GM12878 (cell line): ENCODE measurements at regions not wholly inside any gene's neighbourhood (a gene's known extent, or its start where the extent isn't known, plus 50 kb on each side); places are given as distances from the start of the nearest gene placed in this dataset.

Experiments
- ATAC-seq: fragments of 200-7000 bp; cut with Tn5 transposase; 3 replicates; pipeline ENCODE4 v1.9.1; 2020; ENCODE audit warnings: mild to moderate bottlenecking, moderate library complexity
- BruUV-seq: library from RNA; stranded (reverse); fragments of 400-500 nt; replicated peaks from 2 replicates; lab custom pipeline; 2021; lab: Mats Ljungman, UMichigan
- CTCF ChIA-PET: fragments of 300-600 bp; sonication (Branson Sonifier 250); formaldehyde crosslinking; extraction: SDS; loops from one replicate; lab custom pipeline; 2021; ENCODE audit warnings: inconsistent platforms; lab: Yijun Ruan, JAX
- POLR2A ChIA-PET: fragments of 350-600 bp; formaldehyde crosslinking; extraction: SDS; loops from one replicate; lab custom pipeline; 2021; ENCODE audit warnings: inconsistent platforms; lab: Charles Lee
- RAD21 ChIA-PET: fragments of 300-600 bp; sonication (Branson Sonifier 250); formaldehyde crosslinking; loops from one replicate; lab custom pipeline; 2023; ENCODE audit warnings: antibody characterized with exemption; ENCODE audit not compliant: unreplicated experiment; lab: Charles Lee
- SMC1A ChIA-PET: fragments of 300-600 bp; sonication (Branson Sonifier 250); formaldehyde crosslinking; loops from one replicate; lab custom pipeline; 2023; ENCODE audit not compliant: unreplicated experiment, uncharacterized antibody; lab: Charles Lee
- DNase-seq: peaks from one replicate; pipeline ENCODE4 v3.0.0-alpha.2; 2011; ENCODE audit warnings: low read depth, low spot score
- FAIRE-seq: peaks from 3 replicates; lab custom pipeline; 2011; peaks lifted over from hg19 to GRCh38; lab: Jason Lieb, UNC
- H2AFZ ChIP-seq: 2 replicates; pipeline ENCODE4 v1.6.0; 2011; ENCODE audit warnings: low read depth, low read length, control low read depth; ENCODE audit not compliant: control insufficient read depth
- H3K27ac ChIP-seq: 2 replicates; pipeline ENCODE4 v1.5.1; 2011; ENCODE audit warnings: control low read depth; ENCODE audit not compliant: control insufficient read depth, insufficient read depth
- H3K27me3 ChIP-seq, 2 experiments: replicated peaks in 1 of 2; 2 replicates each; pipeline versions ENCODE4 v1.6.0 to v1.6.1; 2011; ENCODE audit warnings: low read length in 1 of 2; ENCODE audit not compliant: control insufficient read depth in 2 of 2, insufficient read depth in 2 of 2
- H3K36me3 ChIP-seq, 2 experiments: 2 replicates each; pipeline ENCODE4 v1.5.1; 2011; ENCODE audit warnings: low read length in 1 of 2; ENCODE audit not compliant: control insufficient read depth in 2 of 2, insufficient read depth in 2 of 2
- H3K4me1 ChIP-seq: 2 replicates; pipeline ENCODE4 v1.6.1; 2011; ENCODE audit warnings: mild to moderate bottlenecking, low read length, moderate library complexity, mixed read lengths; ENCODE audit not compliant: control insufficient read depth, insufficient read depth
- H3K4me2 ChIP-seq: 2 replicates; pipeline ENCODE4 v1.6.0; 2011; ENCODE audit warnings: control low read depth; ENCODE audit not compliant: control insufficient read depth, insufficient read depth
- H3K4me3 ChIP-seq: fragments of 200-600 bp; sonication (generic); 2 replicates; pipeline ENCODE4 v1.5.1; 2016
- H3K79me2 ChIP-seq: 2 replicates; pipeline ENCODE4 v1.6.0; 2011; ENCODE audit warnings: low read length; ENCODE audit not compliant: control insufficient read depth, insufficient read depth
- H3K9ac ChIP-seq: 2 replicates; pipeline ENCODE4 v1.8.0; 2011; ENCODE audit warnings: low read length, control low read depth, mixed read lengths; ENCODE audit not compliant: control insufficient read depth, insufficient read depth
- H3K9me3 ChIP-seq: replicated peaks from 3 replicates; pipeline ENCODE4 v1.5.1; 2011; ENCODE audit warnings: mild to moderate bottlenecking, low read length; ENCODE audit not compliant: control insufficient read depth, insufficient read depth
- H4K20me1 ChIP-seq: 2 replicates; pipeline ENCODE4 v1.6.0; 2011; ENCODE audit not compliant: control insufficient read depth, insufficient read depth
- BACH1 ChIP-seq: fragments of 450-650 bp; IDR thresholded peaks from 2 replicates; pipeline ENCODE4 v1.6.1; 2017; ENCODE audit warnings: mild to moderate bottlenecking, borderline replicate concordance
- BRCA1 ChIP-seq: IDR thresholded peaks from 2 replicates; pipeline ENCODE4 v1.6.1; 2011; ENCODE audit warnings: low read depth, low read length, improper control_type of control experiment
- CHD1 ChIP-seq: IDR thresholded peaks from 2 replicates; pipeline ENCODE4 v1.6.1; 2012; ENCODE audit warnings: low read depth, low read length, improper control_type of control experiment
- ETV6 ChIP-seq, 2 experiments: fragments of 450-650 bp in 1 of 2; IDR thresholded peaks in 1 of 2; conservative IDR thresholded peaks in 1 of 2; 2 replicates each; pipeline ENCODE4 v1.6.1; 2014; ENCODE audit warnings: antibody characterized with exemption in 1 of 2, borderline replicate concordance in 1 of 2, low read depth in 1 of 2, mild to moderate bottlenecking in 1 of 2, moderate library complexity in 1 of 2
- HDAC2 ChIP-seq: fragments of 200-600 bp; sonication (generic); IDR thresholded peaks from 2 replicates; pipeline ENCODE4 v1.6.1; 2017
- IKZF2 ChIP-seq, 2 experiments: fragments of 450-650 bp; IDR thresholded peaks; 2 replicates each; pipeline ENCODE4 v1.6.1; 2017; ENCODE audit warnings: mild to moderate bottlenecking in 2 of 2, moderate library complexity in 2 of 2
- LARP7 ChIP-seq: fragments of 450-650 bp; IDR thresholded peaks from 2 replicates; pipeline ENCODE4 v1.6.1; 2017; ENCODE audit warnings: mild to moderate bottlenecking
- NFXL1 ChIP-seq: fragments of 450-650 bp; IDR thresholded peaks from 2 replicates; pipeline ENCODE4 v1.6.1; 2017; ENCODE audit warnings: antibody characterized with exemption, mild to moderate bottlenecking, borderline replicate concordance
- NR2C2 ChIP-seq: IDR thresholded peaks from 2 replicates; pipeline ENCODE4 v1.6.1; 2011; ENCODE audit warnings: borderline replicate concordance, low read depth; ENCODE audit not compliant: control insufficient read depth, insufficient read length
- NR2F1 ChIP-seq: fragments of 450-650 bp; conservative IDR thresholded peaks from 2 replicates; pipeline ENCODE4 v1.6.1; 2017; ENCODE audit warnings: mild to moderate bottlenecking
- POLR2AphosphoS5 ChIP-seq: IDR thresholded peaks from 2 replicates; pipeline ENCODE4 v1.6.1; 2011; ENCODE audit warnings: mild to moderate bottlenecking, low read length, inconsistent platforms
- RELA ChIP-seq: fragments of 450-650 bp; IDR thresholded peaks from 2 replicates; pipeline ENCODE4 v1.8.0; 2014; ENCODE audit warnings: borderline replicate concordance; ENCODE audit not compliant: partially characterized antibody
- SMAD5 ChIP-seq: IDR thresholded peaks from 2 replicates; pipeline ENCODE4 v1.6.1; 2016; ENCODE audit warnings: antibody characterized with exemption, low read depth
- SMC3 ChIP-seq: IDR thresholded peaks from 2 replicates; pipeline ENCODE4 v1.6.1; 2011; ENCODE audit warnings: low read length, improper control_type of control experiment, borderline replicate concordance
- STAT1 ChIP-seq: fragments of 450-650 bp; conservative IDR thresholded peaks from 2 replicates; pipeline ENCODE4 v1.6.1; 2014; ENCODE audit warnings: antibody characterized with exemption, mild to moderate bottlenecking
- YBX1 ChIP-seq: fragments of 450-650 bp; IDR thresholded peaks from 2 replicates; pipeline ENCODE4 v1.6.1; 2016; ENCODE audit warnings: antibody characterized with exemption
- WGBS: methylation state at CpG from one replicate; pipeline ENCODE4 v1.1.6; 2016; ENCODE audit warnings: low lambda C conversion rate; ENCODE audit not compliant: insufficient replicate concordance, insufficient coverage; ENCODE audit errors: missing lambda C conversion rate; 5-methylcytosine and 5-hydroxymethylcytosine counted together
- in situ Hi-C: fragments of 300-500 bp; cut with MboI; formaldehyde crosslinking; loops from 9 replicates; pipeline ENCODE4 v1.14.3; 2018; ENCODE audit warnings: mixed read lengths
- intact Hi-C: fragments of 100-400 bp; cut with micrococcal nuclease; formaldehyde crosslinking; loops from one replicate; pipeline ENCODE4 v1.14.2; 2022; ENCODE audit not compliant: unreplicated experiment
- TF ChIP-seq, protein P1 (sequence below): fragments of 450-650 bp; IDR thresholded peaks from 2 replicates; pipeline ENCODE4 v1.6.1; 2017; ENCODE audit warnings: mild to moderate bottlenecking, low read depth, inconsistent platforms; ENCODE audit not compliant: poor library complexity, severe bottlenecking
- TF ChIP-seq, protein P2 (sequence below): IDR thresholded peaks from 2 replicates; pipeline ENCODE4 v1.6.1; 2012; ENCODE audit warnings: low read depth, low read length, improper control_type of control experiment
- TF ChIP-seq, protein P3 (sequence below): fragments of 450-650 bp; IDR thresholded peaks from 2 replicates; pipeline ENCODE4 v1.6.1; 2018; ENCODE audit warnings: borderline replicate concordance, mild to moderate bottlenecking; ENCODE audit not compliant: partially characterized antibody

DNA sequence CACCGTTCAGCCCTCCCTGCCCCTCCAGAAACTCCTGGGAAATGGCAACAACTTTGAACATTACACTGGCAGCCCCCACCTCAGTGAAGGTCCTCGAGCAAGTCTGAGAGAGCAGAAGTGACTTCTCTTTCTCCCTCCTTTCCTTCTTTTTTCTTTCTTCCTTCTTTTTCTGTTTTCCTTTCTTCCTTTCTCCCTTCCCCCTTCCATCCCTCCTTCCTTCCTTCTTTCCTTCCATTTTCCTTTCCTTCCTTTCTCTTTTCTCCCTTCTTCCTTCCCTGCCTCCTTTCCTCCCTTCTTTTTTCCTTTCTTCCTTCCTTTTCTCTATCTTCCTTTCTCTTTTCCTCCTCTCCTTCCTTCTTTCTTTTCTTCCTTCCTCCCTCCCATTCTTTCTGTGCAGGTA, 162.7 kb downstream of the UNC5CL start:
- ChIA-PET SMC1A (no interaction called here), RAD21 (no interaction called here), CTCF (no interaction called here), POLR2A (interaction anchor here (1.0 kb wide), 1 partner anchor 10 kb away, joined by 3 read pairs; no protein-coding TSS in a partner anchor)
- ATAC-seq: no peak
- H3K4me2 ChIP-seq: no peak overlapping the region
- no peaks in the 10 kb centered on the region; the same call in none of the 2 replicates for H4K20me1 ChIP-seq
- intact Hi-C loops (no loop called here), in situ Hi-C loops (no loop called here)
- no peak overlapping the region for H2AFZ ChIP-seq
- TF ChIP-seq IKZF2 (IDR thresholded peaks at IDR 0.05) (no peak), SMAD5 (no peak), BRCA1 (no peak), HDAC2 (no peak), CHD1 (no peak), STAT1 (no peak), RELA (no peak), YBX1 (no peak), POLR2AphosphoS5 (no peak), SMC3 (no peak), NR2C2 (no peak), NFXL1 (no peak), ETV6 (conservative IDR thresholded peaks at IDR 0.05 in 1 of 2, IDR thresholded peaks at IDR 0.05 in 1 of 2; ENCODE audit: borderline replicate concordance in 1 of 2, low read depth in 1 of 2) (no peak), LARP7 (no peak), NR2F1 (no peak), BACH1 (no peak)
- TF ChIP-seq, protein P1, sequence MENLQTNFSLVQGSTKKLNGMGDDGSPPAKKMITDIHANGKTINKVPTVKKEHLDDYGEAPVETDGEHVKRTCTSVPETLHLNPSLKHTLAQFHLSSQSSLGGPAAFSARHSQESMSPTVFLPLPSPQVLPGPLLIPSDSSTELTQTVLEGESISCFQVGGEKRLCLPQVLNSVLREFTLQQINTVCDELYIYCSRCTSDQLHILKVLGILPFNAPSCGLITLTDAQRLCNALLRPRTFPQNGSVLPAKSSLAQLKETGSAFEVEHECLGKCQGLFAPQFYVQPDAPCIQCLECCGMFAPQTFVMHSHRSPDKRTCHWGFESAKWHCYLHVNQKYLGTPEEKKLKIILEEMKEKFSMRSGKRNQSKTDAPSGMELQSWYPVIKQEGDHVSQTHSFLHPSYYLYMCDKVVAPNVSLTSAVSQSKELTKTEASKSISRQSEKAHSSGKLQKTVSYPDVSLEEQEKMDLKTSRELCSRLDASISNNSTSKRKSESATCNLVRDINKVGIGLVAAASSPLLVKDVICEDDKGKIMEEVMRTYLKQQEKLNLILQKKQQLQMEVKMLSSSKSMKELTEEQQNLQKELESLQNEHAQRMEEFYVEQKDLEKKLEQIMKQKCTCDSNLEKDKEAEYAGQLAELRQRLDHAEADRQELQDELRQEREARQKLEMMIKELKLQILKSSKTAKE: no peak
- TF ChIP-seq, protein P2, sequence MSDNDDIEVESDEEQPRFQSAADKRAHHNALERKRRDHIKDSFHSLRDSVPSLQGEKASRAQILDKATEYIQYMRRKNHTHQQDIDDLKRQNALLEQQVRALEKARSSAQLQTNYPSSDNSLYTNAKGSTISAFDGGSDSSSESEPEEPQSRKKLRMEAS: no peak
- TF ChIP-seq, protein P3, sequence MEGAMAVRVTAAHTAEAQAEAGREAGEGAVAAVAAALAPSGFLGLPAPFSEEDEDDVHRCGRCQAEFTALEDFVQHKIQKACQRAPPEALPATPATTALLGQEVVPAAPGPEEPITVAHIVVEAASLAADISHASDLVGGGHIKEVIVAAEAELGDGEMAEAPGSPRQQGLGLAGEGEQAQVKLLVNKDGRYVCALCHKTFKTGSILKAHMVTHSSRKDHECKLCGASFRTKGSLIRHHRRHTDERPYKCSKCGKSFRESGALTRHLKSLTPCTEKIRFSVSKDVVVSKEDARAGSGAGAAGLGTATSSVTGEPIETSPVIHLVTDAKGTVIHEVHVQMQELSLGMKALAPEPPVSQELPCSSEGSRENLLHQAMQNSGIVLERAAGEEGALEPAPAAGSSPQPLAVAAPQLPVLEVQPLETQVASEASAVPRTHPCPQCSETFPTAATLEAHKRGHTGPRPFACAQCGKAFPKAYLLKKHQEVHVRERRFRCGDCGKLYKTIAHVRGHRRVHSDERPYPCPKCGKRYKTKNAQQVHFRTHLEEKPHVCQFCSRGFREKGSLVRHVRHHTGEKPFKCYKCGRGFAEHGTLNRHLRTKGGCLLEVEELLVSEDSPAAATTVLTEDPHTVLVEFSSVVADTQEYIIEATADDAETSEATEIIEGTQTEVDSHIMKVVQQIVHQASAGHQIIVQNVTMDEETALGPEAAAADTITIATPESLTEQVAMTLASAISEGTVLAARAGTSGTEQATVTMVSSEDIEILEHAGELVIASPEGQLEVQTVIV: no peak
- BruUV-seq: no TSS peak
- H3K79me2 ChIP-seq: no peaks in the 10 kb centered on the region
- H3K27ac ChIP-seq: no peak overlapping the region
- WGBS: 0% methylated on average over 2 of the region's 2 CpGs
- DNase-seq: no peak
- H3K36me3 ChIP-seq: no peaks in the 10 kb centered on the region
- no peak overlapping the region for H3K9ac ChIP-seq
- H3K27me3 ChIP-seq: no peaks in the 10 kb centered on the region
- no peak for FAIRE-seq
- no peaks in the 10 kb centered on the region; the same call in 2 of the 3 replicates for H3K9me3 ChIP-seq
- no peaks in the 10 kb centered on the region; the same call in 1 of the 2 replicates for H3K4me1 ChIP-seq
- H3K4me3 ChIP-seq: no peak overlapping the region
